Epithelial cell of prostate (primary cell): ENCODE measurements at regions not wholly inside any gene's neighbourhood (a gene's known extent, or its start where the extent isn't known, plus 50 kb on each side); places are given as distances from the start of the nearest gene placed in this dataset.

Experiments
- DNase-seq: peaks from one replicate; pipeline ENCODE4 v3.0.0-alpha.2; 2011; ENCODE audit warnings: low read depth, low spot score
- H3K27ac ChIP-seq: fragments of 450-650 bp; 2 replicates; pipeline ENCODE4 v1.5.1; 2017; ENCODE audit warnings: mild to moderate bottlenecking

DNA sequence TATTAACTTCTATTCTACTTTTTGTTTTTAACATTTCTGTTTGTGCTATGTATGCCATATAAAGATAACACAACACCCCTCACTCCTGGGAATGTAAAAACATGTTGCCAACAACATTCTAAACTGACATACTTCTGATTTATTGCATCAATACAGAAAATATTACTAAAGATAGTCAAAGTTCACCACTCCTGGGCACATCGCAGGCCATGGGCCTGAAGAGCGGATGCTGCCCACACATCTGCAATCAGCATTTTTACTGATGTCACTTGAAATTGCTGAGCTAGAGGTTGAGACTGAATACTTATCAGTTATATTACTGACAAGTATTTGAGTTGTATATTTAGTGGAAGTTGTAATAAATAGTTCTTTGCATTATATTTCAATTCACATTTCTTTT is 711.9 kb upstream of the EPHA7 start:
- DNase-seq: no peak
- H3K27ac ChIP-seq: no peak overlapping the region

DNA sequence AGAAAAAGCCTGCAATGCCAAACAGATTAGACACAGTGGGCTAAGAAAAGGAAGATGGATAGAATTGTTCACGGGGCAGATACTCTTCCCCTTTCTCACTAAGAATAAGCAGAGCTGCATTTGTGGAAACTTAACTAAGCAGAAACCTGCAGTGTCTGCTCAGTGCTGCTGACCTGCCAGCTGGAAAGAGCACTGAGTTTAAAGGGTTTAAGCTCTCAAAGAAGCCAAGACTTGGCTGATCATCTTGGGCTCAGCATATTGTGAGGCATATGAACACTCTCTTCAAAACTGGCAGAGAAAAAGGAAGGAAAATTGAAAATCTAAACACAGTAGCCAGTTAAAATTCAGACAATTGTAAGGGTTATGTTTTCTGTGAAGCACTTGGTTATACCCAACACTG is 711.1 kb upstream of the EPHA7 start:
- H3K27ac ChIP-seq: no peak overlapping the region

DNA sequence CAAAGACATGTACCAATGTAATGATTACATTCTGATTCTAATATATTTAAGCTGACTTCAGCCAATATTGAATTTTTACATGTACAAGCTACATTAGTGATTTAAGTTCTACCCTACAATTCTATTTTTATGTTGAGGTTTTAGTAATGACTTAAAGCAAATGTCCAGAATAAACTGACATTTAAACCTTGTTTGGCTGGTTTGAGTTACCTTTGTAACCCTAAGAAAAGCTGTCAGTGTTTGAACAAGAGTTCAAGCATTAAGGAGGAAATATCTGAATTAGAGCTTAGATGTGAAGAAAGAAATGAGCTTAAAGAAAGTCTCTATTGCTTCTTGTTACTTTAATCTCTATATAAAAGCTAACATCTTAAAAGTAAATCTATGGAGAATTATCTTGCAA is 710.6 kb upstream of the EPHA7 start:
- no peak for DNase-seq
- no peak overlapping the region for H3K27ac ChIP-seq

More for the DNA sequence above, 711.1 kb upstream of the EPHA7 start:
- DNase-seq: no peak

DNA sequence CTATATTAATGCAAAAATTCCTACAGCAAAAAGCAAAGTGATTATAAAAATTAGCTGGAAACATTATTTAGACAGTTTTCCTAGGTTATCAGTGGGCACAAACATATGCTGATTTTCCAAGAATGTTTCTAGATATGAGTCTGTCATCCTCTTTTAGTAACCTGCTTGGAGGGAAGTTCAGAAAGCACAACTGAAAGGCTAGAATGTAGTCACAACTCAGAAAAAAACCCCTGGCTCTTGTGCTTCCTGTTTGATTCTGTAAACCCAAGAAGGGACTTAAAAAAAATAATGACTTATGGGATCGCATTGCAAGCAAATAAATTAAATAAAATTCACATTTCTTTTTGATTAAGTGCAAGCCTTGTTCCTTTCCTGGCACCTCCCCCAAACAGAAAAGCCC is 708.4 kb upstream of the EPHA7 start:
- H3K27ac ChIP-seq: no peak overlapping the region
- DNase-seq: no peak

DNA sequence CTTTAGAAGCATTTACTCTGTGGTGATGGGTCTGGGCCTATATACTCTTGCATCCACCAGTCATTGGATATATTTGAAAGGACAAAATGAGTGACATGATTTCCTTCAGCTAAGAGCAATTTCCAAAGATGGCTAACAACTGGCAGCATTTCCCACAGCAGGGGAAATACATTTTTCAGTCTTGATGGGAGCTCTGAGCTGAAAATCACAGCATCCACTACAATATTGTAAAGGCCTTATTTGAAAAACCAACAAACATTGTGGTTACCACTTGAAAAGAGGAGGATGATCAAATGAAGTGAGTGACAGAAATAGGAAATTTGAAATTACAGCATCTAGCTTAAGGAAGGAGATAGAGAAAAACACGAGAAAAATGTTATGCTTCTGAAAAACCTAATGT is 705.0 kb upstream of the EPHA7 start:
- no peak overlapping the region for H3K27ac ChIP-seq
- DNase-seq: no peak

DNA sequence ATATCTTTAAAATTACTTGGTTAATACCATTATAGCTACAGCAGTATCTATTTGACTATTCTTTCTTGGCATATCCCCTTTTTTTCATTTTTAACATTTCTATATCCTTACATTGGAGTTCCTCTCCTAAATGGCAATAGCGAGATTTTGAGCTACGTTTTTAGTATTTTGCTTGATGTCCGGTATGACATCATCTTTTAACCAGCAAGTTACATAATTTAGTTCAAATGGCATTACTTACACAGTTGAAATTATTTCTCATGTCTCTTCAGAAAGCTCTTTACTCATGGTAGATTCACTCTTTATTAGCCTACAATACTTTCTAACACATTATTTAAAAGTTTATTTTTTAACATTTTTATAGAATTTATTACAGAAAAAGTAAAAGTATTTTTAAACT is 701.7 kb upstream of the EPHA7 start:
- H3K27ac ChIP-seq: no peak overlapping the region

DNA sequence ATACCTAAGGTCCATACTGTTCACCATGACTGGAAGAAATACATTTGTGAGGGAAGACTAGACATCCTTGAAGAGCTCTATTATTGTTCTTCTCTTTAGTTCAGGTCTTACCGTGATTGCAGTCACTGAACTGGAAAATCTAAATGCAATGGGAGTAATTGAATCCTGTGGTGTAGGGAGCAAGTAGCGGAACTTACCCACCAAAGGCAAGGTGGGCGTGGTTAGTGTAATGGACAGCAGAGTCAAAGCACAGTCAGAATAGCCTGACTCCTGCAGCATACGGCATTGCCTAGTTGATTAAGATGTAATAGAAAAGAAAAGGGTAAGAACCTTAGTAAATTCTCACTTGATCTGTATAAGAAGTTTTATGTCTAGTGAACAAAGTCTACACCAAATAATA is 679.7 kb upstream of the EPHA7 start:
- no peak for DNase-seq
- H3K27ac ChIP-seq: no peak overlapping the region

More for the DNA sequence above, 701.7 kb upstream of the EPHA7 start:
- DNase-seq: no peak

DNA sequence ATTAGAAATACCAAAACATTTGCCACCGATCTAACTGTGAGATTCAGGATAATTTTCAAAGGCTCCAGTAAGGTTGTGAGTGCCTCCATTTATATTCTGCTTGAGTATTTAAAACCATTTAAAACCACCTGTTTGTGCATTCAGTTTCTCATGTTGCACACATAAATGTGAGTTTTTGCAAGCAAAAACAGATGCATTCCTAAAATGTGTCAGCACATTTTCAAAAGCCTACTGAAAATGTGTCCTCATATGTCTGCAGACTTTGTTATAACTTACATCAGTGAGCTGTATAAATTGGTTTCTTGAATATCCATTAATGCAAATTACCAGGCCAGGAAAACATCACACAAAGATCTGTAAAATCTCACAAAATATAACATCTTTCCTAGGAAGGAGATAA is 676.6 kb upstream of the EPHA7 start:
- DNase-seq: no peak
- H3K27ac ChIP-seq: no peak overlapping the region

DNA sequence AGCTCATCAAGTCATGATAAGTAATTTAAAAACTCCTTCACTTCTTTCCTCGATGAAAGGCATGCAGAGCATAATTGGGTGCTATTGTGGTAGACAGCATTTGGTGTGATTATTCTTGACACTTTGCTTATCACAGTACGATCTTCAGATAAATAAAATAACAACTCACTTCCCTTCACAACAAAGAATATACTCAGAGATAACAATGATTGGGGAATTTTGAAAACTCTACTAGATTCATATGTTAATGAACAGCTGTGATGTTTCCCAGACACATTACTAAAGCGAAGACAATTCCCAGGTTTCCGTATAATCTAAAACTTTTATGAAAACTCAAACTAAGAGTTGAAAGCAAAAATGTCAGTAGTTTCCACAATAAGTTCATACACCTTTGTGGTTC is 670.6 kb upstream of the EPHA7 start:
- no peak for DNase-seq
- no peak overlapping the region for H3K27ac ChIP-seq

DNA sequence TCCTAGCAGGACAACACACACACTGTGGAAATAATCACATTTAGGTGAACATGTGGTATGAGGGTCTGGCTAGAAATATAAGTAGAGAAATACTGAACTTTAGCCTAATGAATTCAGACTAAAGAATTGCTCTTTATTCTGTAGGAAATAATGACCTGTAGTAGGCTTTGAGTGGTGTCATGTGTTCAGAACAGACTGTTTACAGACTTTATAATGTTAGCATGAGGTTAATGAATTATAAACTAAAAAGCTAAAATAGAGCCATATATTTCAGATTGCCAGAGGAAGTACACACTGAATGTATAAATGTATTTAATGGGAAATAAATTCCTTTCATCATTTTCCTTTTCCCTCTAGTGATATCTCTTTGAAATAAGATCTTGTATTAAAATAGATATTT is 669.5 kb upstream of the EPHA7 start:
- no peak for DNase-seq
- no peak overlapping the region for H3K27ac ChIP-seq

DNA sequence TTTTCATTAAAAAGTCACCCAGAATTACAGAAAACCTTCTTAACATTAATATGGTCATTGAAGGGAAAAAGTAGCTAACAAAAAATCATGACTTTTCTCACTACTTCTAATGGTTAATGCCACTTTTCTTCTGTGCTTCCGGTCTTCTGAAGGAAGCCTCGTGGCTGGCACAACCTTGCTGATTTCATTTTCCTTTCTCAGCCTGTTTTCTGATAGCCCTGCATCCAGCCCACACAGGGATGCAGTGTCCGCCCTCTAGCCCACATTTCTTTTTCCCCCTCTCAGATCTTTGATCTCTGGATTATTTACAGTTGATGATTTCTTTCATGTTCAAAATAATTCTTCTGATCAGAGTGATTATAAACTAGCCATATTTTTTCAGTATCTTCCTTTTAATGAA is 655.4 kb upstream of the EPHA7 start:
- DNase-seq: no peak
- H3K27ac ChIP-seq: no peak overlapping the region

DNA sequence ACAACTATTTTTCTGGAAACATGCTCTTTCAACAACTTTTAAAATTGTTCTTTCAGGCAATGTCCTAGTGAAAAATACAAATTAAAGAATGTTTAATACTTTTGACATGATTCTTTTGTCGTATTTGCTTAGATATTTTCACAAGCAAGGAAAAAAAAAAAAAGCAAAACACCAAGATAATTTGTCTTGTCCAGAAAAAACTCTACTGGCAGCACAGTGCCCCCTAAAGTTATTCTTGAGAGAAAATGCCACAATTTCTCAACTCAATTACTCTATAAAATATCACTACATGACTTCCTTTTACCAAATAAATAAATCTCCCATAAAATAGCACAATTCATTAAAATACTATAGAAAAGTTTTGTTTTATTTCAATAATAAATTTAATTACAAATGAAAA is 652.5 kb upstream of the EPHA7 start:
- no peak overlapping the region for H3K27ac ChIP-seq
- no peak for DNase-seq

DNA sequence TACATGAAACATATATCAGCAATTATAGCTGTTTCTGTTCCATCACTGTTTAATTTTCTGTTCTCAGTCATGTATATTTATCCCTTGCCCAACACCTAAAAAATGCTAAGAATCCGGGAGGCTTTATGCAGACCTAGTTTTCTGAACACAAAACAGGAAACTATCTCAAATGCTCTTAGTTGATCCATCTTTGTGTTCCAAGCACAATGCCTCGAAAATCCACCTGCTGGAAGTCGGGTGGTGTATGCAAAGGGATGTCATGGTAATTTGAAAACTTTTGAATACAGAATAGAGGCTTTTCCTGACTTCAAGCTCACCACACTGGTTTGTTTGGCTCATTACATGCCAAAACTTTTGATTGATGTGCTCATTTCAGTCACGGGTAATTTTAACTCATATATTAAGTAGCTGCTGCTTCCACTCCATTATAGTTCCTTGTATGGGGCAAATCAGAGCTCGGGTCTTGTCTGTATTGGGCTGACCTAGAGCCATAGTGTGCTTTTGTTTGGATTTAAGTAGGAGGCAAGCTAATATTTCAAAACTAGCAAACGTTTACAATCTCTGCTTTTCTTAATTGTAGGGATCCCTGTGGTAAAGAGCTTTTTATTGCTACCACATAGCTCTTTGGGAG is 646.5 kb upstream of the EPHA7 start:
- no peak overlapping the region for H3K27ac ChIP-seq
- no peak for DNase-seq

DNA sequence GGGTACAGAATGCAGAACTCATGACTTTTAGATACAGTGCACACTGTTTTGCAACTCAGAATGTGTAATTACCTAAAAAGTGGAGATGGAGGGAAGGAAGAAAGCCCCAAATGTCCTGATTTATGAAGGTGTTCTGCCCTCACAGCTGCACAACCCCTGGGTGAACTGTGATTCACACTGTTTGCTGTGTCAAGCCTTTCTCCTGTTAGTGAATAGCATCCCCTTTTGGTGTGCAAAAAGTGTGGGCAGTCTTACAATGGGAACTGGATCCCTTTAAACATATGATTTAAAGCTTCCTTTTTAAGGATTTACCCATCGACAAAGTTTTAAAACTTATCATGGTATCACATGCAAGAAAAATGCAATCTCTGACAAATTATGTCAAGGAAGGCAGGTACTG is 633.4 kb upstream of the EPHA7 start:
- DNase-seq: no peak
- H3K27ac ChIP-seq: no peak overlapping the region

DNA sequence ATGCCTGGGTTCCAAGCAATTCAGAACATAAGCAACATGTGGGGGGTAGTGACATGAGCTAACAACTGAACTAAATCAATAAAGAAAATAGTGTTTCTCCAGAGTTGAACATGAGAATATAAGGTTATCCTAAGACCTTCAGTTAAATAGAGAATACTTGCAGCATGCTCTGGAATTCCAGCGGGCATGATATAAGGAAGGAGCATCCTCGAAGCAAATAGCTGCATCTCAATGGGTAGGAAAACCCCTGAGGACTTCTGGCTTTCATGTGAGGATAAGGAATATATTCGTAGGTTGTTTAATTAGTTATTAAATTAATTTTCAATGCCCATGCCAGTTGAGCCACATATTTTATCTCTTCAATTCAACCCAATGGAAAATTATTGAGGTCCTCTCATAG is 631.2 kb upstream of the EPHA7 start:
- DNase-seq: no peak
- H3K27ac ChIP-seq: no peak overlapping the region

DNA sequence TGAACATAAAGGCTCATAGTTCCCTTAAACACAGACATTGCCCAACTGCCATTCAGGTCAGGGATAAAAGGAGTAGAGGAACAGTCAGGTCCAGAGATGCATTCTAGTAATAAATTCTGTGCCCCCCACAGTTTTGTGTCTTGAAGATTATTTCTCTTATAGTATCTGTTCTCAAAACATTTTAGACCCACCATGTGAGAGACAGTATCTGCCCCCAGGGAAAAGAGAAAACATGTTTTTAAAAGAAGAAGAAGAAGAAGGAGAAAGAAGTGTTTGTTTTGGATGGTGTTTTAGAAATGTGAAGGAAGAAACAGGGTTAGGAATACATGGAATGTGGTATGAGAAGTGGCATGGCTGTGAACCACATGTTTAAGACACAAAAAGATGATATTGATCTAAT is 629.6 kb upstream of the EPHA7 start:
- H3K27ac ChIP-seq: no peak overlapping the region
- no peak for DNase-seq

DNA sequence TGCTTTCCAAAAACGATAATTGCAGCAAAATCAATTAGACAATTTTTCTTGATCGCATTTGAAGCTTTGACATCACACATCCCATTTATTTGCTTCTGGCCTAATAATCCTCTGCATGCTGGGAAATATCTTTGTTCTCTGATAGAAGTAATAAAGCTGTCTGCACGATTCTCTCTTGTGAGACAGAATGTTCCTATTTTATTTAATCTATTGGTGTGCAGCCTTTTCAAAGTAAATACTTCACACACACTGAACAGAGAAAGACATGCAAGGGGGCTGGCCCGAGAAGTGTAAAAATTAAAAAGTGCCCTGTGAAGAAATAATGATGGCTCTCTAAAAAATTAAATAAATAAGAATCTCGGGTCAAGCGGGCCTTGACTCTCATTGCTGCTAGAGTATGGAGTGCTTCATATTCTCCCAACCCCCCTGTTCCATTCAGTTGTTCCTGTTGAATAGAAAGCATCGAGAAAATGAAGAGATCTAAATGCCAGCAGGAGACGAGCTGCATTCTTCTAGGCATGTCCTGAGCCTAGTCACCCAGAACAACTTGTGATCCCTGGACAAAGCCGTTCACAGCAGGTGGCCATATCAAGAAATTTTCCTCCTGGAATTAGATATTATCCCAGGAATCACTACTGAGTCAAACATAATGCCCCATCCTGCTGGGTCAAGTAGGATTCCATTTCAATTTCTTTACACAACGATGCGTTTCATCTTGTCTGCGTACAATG is 625.9 kb upstream of the EPHA7 start:
- DNase-seq: no peak
- H3K27ac ChIP-seq: no peak overlapping the region

DNA sequence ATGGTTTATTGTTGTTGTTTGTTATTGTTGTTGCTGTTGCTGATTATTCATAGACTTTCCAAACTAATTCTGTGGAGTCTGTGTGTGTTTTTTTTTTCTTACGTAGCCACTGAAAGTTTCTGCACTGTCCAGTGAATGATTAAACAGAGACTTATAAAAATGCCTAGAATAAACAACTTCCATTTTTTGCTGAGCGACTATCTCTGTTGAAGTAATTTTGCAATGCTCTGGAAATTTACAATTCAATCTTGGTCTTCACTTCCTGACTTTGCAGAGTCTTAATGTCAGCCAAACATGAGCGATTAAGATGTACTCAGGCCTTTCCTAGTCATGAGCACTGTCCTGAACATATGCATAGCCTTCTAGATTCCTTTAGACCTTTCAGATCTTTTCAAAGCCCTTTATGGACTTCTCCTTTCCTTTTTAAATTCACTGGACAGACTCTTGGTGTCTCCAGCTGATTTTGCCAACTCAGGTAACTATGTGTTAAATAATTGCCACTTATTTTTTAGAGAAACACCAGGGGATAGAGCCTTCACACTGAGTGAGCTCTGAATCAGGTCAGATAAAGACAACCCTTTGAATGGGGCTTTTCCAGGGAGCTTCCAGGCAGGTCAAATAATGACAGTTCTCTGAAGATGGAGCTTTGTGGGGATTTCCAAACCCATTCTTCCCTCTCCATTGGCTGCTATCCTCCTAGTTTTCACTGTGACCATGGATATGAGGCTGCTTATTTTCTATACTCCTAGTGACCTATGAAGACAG is 622.8 kb upstream of the EPHA7 start:
- no peak for DNase-seq

DNA sequence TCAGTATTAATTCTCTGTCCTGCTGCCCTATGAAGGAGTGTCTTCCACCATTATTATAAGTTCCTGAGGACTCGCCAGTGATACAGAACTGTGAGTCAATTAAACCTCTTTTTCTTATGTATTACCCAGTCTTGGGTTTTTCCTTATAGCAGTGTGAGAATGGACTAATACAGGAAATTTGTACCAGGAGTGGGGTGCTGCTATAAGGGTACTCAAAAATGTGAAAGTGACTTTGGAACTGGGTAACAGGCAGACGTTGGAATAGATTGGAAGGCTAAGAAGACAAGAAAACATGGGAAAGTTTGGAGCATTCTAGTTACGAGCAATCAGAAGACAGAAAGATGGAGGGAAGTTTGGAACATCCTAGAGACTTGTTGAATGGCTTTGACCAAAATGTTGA is 616.7 kb upstream of the EPHA7 start:
- H3K27ac ChIP-seq: no peak overlapping the region
- DNase-seq: no peak

More for the DNA sequence above, 622.8 kb upstream of the EPHA7 start:
- no peak overlapping the region for H3K27ac ChIP-seq

DNA sequence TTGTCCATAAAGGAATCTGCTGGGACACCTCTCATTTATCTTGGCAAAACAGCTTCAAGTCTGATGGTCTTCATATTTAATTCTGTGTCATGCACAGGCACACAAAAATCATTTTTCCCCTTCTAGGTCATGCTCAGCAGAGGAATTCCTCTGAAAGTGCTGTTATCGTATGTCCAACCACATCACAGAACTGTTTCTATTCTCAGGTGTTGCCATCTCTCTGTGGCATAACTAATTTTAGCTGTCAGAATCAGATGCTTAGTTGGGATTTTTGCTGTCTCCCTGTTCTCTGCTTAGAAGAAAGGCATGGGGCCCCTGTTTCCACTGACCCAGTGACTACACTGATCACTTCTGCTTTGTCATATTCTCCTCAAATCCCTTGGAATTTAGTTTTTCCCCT is 608.0 kb upstream of the EPHA7 start:
- DNase-seq: no peak
- no peak overlapping the region for H3K27ac ChIP-seq

DNA sequence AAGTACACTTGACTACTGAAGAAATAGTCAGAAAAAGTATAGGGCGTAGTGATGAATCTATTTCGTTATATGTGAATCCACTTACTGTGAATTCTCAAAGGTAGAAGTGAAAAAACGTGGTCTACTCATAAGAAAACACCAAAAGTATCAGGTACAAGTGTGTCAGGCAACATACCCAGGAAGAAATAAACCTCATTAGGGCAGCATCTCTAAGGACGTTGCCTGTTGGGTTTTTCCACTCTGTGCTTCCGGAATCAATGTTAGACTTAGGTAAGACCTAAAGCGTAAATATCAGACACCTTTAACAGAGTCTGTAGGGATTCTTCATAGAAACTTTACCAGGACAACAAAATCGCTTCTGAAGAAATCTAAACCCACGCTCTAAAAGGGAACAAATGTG is 607.2 kb upstream of the EPHA7 start:
- DNase-seq: no peak
- no peak overlapping the region for H3K27ac ChIP-seq

DNA sequence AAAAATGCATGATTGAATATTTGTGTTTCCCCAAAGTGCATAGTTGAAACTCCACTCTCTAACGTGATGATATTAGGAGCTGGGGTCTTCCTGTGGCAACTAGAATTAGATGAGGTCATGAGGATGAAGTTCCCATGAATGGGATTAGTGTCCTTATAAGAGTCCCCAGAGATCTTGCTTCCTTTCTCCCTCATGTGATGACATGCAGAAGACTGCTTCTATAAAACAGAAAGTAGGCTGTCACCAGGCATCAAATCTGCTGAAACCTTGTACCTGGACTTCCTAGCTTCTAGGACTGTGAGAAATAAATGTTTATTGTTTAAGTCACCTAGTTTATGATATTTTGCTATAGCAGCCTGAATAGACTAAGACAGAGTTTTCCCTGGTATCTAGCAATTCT is 586.5 kb upstream of the EPHA7 start:
- H3K27ac ChIP-seq: no peak overlapping the region
- DNase-seq: no peak
